Calu3 (cell line): ENCODE measurements at regions not wholly inside any gene's neighbourhood (a gene's known extent, or its start where the extent isn't known, plus 50 kb on each side); places are given as distances from the start of the nearest gene placed in this dataset.

ENCODE experiments used
- BruUV-seq: library from RNA; stranded (reverse); fragments of 400-500 nt; replicated peaks from 2 replicates; lab custom pipeline; 2021; lab: Mats Ljungman, UMichigan
- CTCF ChIA-PET: fragments of 300-600 bp; sonication (Branson Sonifier 250); formaldehyde crosslinking; loops from one replicate; lab custom pipeline; 2022; ENCODE audit warnings: antibody characterized with exemption; lab: Charles Lee
- DNase-seq: peaks from one replicate; pipeline ENCODE4 v3.0.0; 2022
- H3K27ac Mint-ChIP-seq: one replicate; pipeline ENCODE4 v1.8.0; 2022; ENCODE audit warnings: mixed read lengths; ENCODE audit not compliant: unreplicated experiment
- H3K27me3 Mint-ChIP-seq: one replicate; pipeline ENCODE4 v1.8.0; 2022; ENCODE audit warnings: mixed read lengths; ENCODE audit not compliant: unreplicated experiment
- H3K36me3 Mint-ChIP-seq: one replicate; pipeline ENCODE4 v1.8.0; 2022; ENCODE audit warnings: mild to moderate bottlenecking, moderate library complexity, mixed read lengths; ENCODE audit not compliant: insufficient read depth, unreplicated experiment
- H3K4me1 Mint-ChIP-seq: one replicate; pipeline ENCODE4 v1.8.0; 2022; ENCODE audit warnings: mild to moderate bottlenecking, low read depth, mixed read lengths; ENCODE audit not compliant: unreplicated experiment
- H3K4me3 Mint-ChIP-seq: one replicate; pipeline ENCODE4 v1.8.0; 2022; ENCODE audit warnings: mild to moderate bottlenecking, low read depth, moderate library complexity, mixed read lengths; ENCODE audit not compliant: unreplicated experiment
- H3K9me3 Mint-ChIP-seq: one replicate; pipeline ENCODE4 v1.8.0; 2022; ENCODE audit warnings: low read depth, mixed read lengths; ENCODE audit not compliant: unreplicated experiment
- intact Hi-C: fragments of 100-400 bp; cut with micrococcal nuclease; formaldehyde crosslinking; loops from one replicate; pipeline ENCODE4 v1.10.0; 2022; ENCODE audit not compliant: unreplicated experiment
- TF ChIP-seq, protein P1 (sequence below): fragments of 200-600 bp; IDR thresholded peaks from one replicate; pipeline ENCODE4 v1.8.0; 2022; ENCODE audit warnings: antibody characterized with exemption; ENCODE audit not compliant: unreplicated experiment

DNA sequence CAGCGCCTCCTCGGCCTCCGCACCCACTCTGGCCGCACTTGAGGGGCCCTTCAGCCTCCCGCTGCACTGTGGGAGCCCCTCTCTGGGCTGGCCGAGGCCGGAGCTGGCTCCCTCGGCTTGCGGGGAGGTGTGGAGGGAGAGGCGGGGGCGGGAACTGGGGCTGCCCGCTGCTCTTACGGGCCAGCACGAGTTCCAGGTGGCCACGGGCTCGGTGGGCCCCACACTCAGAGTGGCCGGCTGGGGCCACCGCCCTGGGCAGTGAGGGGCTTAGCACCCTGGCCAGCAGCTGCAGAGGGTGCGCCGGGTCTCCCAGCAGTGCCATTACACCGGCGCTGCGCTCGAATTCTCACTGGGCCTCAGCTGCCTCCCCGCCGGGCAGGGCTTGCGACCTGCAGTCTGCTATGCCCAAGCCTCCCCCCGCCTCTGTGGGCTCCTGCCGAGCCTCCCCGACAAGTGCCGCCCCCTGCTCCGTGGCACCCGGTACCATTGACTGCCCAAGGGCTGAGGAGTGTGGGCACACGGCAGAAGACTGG, 167.1 kb upstream of the PLSCR5 start:
- Mint-ChIP-seq H3K9me3 (peaks cover 7% of the 10 kb centered on the region), H3K4me1 (no peaks in the 10 kb centered on the region), H3K36me3 (no peaks in the 10 kb centered on the region), H3K4me3 (no peak overlapping the region), H3K27me3 (no peaks in the 10 kb centered on the region), H3K27ac (no peak overlapping the region)
- TF ChIP-seq, protein P1, sequence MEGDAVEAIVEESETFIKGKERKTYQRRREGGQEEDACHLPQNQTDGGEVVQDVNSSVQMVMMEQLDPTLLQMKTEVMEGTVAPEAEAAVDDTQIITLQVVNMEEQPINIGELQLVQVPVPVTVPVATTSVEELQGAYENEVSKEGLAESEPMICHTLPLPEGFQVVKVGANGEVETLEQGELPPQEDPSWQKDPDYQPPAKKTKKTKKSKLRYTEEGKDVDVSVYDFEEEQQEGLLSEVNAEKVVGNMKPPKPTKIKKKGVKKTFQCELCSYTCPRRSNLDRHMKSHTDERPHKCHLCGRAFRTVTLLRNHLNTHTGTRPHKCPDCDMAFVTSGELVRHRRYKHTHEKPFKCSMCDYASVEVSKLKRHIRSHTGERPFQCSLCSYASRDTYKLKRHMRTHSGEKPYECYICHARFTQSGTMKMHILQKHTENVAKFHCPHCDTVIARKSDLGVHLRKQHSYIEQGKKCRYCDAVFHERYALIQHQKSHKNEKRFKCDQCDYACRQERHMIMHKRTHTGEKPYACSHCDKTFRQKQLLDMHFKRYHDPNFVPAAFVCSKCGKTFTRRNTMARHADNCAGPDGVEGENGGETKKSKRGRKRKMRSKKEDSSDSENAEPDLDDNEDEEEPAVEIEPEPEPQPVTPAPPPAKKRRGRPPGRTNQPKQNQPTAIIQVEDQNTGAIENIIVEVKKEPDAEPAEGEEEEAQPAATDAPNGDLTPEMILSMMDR = no peak
- CTCF ChIA-PET = no interaction called here
- no peak for DNase-seq
- intact Hi-C loops = no loop called here
- BruUV-seq = no TSS peak

DNA sequence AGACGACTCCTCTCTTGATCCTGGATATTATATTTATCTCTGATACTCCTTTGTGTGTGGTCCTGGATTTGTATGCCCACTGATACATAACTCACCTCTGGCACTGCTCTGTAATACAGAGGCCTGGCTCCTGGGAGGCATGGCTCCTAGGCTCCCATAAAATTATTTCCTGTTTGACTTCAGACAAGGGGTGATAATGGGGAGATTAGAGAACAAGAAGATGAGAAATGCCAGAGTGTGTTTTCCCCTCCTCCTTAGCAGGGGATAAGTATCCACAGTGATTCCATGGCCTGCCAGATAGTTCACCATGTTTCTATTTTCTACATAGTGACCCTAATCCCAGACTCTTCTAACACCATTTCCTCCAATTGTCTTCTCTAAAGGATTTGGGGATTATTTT, 165.7 kb upstream of the PLSCR5 start:
- peaks cover 7% of the 10 kb centered on the region for H3K9me3 Mint-ChIP-seq
- no TSS peak for BruUV-seq
- H3K27me3 Mint-ChIP-seq = no peaks in the 10 kb centered on the region
- TF ChIP-seq, protein P1 = no peak
- H3K4me3 Mint-ChIP-seq = no peak overlapping the region
- H3K4me1 Mint-ChIP-seq = no peaks in the 10 kb centered on the region
- H3K36me3 Mint-ChIP-seq = no peaks in the 10 kb centered on the region
- CTCF ChIA-PET = no interaction called here
- no peak for DNase-seq
- intact Hi-C loops = no loop called here
- H3K27ac Mint-ChIP-seq = no peak overlapping the region

DNA sequence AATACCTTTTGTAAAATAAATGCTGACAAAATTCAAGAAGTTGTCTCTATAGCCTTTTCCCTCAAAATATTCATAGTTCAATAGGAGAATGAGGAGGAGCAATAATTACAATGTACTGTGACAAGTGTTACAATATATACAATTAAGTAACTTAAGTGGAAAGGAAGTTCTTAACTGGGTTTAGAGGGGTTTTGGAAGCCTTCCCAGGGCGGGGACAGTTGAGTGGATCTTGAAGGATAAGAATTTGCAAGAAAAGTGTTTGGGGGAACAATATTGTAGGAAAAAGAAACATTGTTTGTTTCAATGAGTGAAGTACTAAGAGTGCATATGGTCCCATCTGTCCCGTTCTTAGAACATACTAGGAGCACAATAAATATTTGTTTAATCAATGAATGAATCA, 165.2 kb upstream of the PLSCR5 start:
- H3K36me3 Mint-ChIP-seq = no peaks in the 10 kb centered on the region
- intact Hi-C loops = no loop called here
- no peak for DNase-seq
- H3K9me3 Mint-ChIP-seq = peaks cover 7% of the 10 kb centered on the region
- CTCF ChIA-PET = no interaction called here
- no peak overlapping the region for H3K4me3 Mint-ChIP-seq
- no peaks in the 10 kb centered on the region for H3K27me3 Mint-ChIP-seq
- no TSS peak for BruUV-seq
- H3K4me1 Mint-ChIP-seq = no peaks in the 10 kb centered on the region
- no peak overlapping the region for H3K27ac Mint-ChIP-seq
- TF ChIP-seq, protein P1 = no peak

GRCh38 chr3:146757759-146758158, 152.6 kb upstream of the PLSCR5 start:
- H3K27me3 Mint-ChIP-seq = no peaks in the 10 kb centered on the region
- no peak overlapping the region for H3K4me3 Mint-ChIP-seq
- TF ChIP-seq, protein P1 = no peak
- H3K4me1 Mint-ChIP-seq = peaks cover 5% of the 10 kb centered on the region
- CTCF ChIA-PET = no interaction called here
- BruUV-seq = no TSS peak
- H3K9me3 Mint-ChIP-seq = no peaks in the 10 kb centered on the region
- intact Hi-C loops = no loop called here
- no peak overlapping the region for H3K27ac Mint-ChIP-seq
- H3K36me3 Mint-ChIP-seq = no peaks in the 10 kb centered on the region
- DNase-seq = no peak
